AG10803 (cell line): ENCODE measurements at regions not wholly inside any gene's neighbourhood (a gene's known extent, or its start where the extent isn't known, plus 50 kb on each side); places are given as distances from the start of the nearest gene placed in this dataset.
A peak's percentile ranks its signal among the peaks of the same experiment; 100 is the strongest.

Experiments used
- DNase-seq: peaks from one replicate; pipeline ENCODE4 v3.0.0; 2010; ENCODE audit warnings: low read depth
- H3K4me3 ChIP-seq: 2 replicates; pipeline ENCODE4 v1.5.1; 2011; ENCODE audit warnings: mild to moderate bottlenecking, low read length, control low read depth
- TF ChIP-seq, protein P1 (sequence below): conservative IDR thresholded peaks from 2 replicates; pipeline ENCODE4 v1.5.1; 2011; ENCODE audit warnings: mild to moderate bottlenecking, low read length, control low read depth, inconsistent platforms

DNA sequence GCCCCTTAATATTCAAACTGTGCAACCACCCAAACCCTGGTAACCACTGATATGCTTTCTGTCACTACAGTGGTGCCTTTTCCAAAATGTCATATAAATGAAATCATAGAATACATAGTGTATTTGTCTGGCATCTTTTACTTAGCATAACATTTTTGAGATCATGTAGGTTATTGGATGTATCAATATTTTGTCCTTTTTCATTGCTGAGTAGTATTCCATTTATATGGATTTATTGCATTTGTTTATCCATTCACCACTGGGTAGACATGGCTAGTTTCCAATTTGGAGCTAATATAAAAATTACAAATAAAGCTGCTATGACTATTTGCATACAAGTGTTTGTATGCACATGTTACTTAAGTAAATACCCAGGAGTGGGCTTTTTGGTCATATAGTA, 121.6 kb downstream of the TMEM144 start:
- H3K4me3 ChIP-seq, result no peak overlapping the region
- DNase-seq, result no peak
- TF ChIP-seq, protein P1, sequence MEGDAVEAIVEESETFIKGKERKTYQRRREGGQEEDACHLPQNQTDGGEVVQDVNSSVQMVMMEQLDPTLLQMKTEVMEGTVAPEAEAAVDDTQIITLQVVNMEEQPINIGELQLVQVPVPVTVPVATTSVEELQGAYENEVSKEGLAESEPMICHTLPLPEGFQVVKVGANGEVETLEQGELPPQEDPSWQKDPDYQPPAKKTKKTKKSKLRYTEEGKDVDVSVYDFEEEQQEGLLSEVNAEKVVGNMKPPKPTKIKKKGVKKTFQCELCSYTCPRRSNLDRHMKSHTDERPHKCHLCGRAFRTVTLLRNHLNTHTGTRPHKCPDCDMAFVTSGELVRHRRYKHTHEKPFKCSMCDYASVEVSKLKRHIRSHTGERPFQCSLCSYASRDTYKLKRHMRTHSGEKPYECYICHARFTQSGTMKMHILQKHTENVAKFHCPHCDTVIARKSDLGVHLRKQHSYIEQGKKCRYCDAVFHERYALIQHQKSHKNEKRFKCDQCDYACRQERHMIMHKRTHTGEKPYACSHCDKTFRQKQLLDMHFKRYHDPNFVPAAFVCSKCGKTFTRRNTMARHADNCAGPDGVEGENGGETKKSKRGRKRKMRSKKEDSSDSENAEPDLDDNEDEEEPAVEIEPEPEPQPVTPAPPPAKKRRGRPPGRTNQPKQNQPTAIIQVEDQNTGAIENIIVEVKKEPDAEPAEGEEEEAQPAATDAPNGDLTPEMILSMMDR, result no peak

GRCh38 chr4:158333820-158334219, 123.5 kb downstream of the TMEM144 start:
- no peak overlapping the region for H3K4me3 ChIP-seq
- TF ChIP-seq, protein P1, result no peak
- no peak for DNase-seq

- no peak overlapping the region for H3K4me3 ChIP-seq
- TF ChIP-seq, protein P1, result no peak
- DNase-seq, result no peak
Observed at GRCh38 chr4:158341896-158342295, 131.6 kb downstream of the TMEM144 start.

GRCh38 chr4:158346576-158346975, 136.3 kb downstream of the TMEM144 start:
- no peak overlapping the region for H3K4me3 ChIP-seq
- DNase-seq, result no peak
- TF ChIP-seq, protein P1, result no peak

DNA sequence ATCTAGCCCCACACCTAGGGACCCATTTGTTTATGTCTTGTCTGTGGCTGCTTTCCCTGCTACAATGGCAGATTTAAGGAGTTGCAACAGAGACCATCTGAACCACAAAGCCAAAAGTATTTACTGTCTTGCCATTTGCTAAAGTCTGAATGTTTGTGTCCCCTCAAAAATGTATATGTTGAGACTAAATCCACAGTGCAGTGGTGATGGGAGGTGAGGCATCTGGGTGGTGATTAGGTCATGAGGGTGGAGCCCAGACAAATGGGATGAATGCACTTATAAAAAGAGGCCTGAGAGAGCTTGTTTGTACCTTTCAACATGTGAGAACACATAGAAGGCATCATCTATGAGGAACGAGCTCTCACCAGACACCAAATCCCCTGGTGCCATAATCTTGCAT, 137.3 kb downstream of the TMEM144 start:
- TF ChIP-seq, protein P1, result no peak
- DNase-seq, result peak; percentile 47
- no peak overlapping the region for H3K4me3 ChIP-seq

- DNase-seq, result no peak
- TF ChIP-seq, protein P1, result no peak
- no peak overlapping the region for H3K4me3 ChIP-seq
Observed at GRCh38 chr4:158350161-158350560, 139.9 kb downstream of the TMEM144 start.

- no peak for DNase-seq
- TF ChIP-seq, protein P1, result no peak
- no peak overlapping the region for H3K4me3 ChIP-seq
Observed at GRCh38 chr4:158353541-158354304, 143.4 kb downstream of the TMEM144 start.
